GM12891 (cell line): ENCODE measurements at regions not wholly inside any gene's neighbourhood (a gene's known extent, or its start where the extent isn't known, plus 50 kb on each side); places are given as distances from the start of the nearest gene placed in this dataset.

ENCODE experiments used
- DNase-seq: peaks from one replicate; pipeline ENCODE4 v3.0.0; 2011; ENCODE audit warnings: low spot score; ENCODE audit not compliant: insufficient read length
- FAIRE-seq: peaks from 2 replicates; lab custom pipeline; 2011; peaks lifted over from hg19 to GRCh38; lab: Jason Lieb, UNC
- PAX5 ChIP-seq: IDR thresholded peaks from 2 replicates; pipeline ENCODE4 v1.6.1; 2011; ENCODE audit warnings: low read length, moderate library complexity, mild to moderate bottlenecking; ENCODE audit not compliant: insufficient read depth, severe bottlenecking
- POLR2A ChIP-seq: IDR thresholded peaks from 2 replicates; pipeline ENCODE4 v1.6.1; 2011; ENCODE audit warnings: low read depth, low read length, control low read depth
- POLR2AphosphoS5 ChIP-seq: IDR thresholded peaks from 2 replicates; pipeline ENCODE4 v1.6.1; 2011; ENCODE audit warnings: low read depth, low read length, control low read depth
- POU2F2 ChIP-seq: IDR thresholded peaks from 2 replicates; pipeline ENCODE4 v1.6.1; 2011; ENCODE audit warnings: low read depth, mild to moderate bottlenecking, control low read depth, low read length, moderate library complexity
- SPI1 ChIP-seq: IDR thresholded peaks from 2 replicates; pipeline ENCODE4 v1.6.1; 2011; ENCODE audit warnings: low read depth, low read length, control low read depth
- TAF1 ChIP-seq: IDR thresholded peaks from 2 replicates; pipeline ENCODE4 v1.6.1; 2011; ENCODE audit warnings: low read depth, low read length, control low read depth

GRCh38 chr14:49446801-49447200, 139.4 kb downstream of the RPS29 start:
- no peak for DNase-seq
- FAIRE-seq = no peak
- TF ChIP-seq TAF1 = no peak
- no peak for TF ChIP-seq SPI1
- no peak for TF ChIP-seq PAX5
- TF ChIP-seq POLR2AphosphoS5 = no peak
- TF ChIP-seq POLR2A = no peak
- no peak for TF ChIP-seq POU2F2

GRCh38 chr14:49438256-49438770, 147.9 kb downstream of the RPS29 start:
- TF ChIP-seq POLR2AphosphoS5 (no peak), POU2F2 (no peak), SPI1 (no peak), POLR2A (no peak), PAX5 (no peak), TAF1 (no peak)
- no peak for DNase-seq
- no peak for FAIRE-seq

DNA sequence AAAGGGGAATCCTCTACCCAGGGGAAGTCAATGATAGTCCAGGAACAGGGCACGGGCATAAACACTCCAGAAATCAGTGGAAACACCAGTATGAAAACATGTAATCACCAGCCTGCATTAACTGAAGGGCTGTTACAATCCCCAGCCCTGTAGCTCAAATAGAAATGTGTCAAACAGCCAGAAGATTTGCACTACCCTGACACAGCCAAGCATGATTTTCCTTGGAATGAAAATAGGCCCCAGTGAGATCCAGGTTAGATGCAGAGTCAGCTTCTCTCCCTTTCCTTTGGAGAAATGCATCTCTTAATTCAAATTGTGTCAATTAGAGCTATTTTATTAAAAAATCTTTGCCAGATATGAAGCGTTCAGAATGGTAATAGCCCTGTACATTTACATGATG, 158.1 kb downstream of the RPS29 start:
- FAIRE-seq (no peak), DNase-seq (no peak)

DNA sequence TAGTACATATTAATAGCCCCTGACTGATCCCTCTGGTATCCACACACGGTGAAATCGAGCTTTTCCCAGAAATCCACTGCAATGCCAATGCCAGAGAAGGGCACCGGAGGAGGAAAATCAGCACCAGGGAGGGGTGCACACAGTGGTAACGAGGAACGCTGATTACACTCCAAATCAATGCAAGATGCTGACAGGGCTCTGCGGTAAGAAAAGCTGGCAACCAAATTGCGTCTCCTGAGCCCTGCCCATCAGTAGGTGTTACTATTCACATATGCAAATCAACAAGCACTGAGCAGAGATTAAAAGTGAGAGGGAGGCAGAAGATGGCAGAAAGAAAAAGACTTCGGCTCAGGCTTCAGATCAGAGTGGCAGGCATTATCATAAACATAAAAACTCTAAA, 159.1 kb downstream of the RPS29 start:
- TF ChIP-seq TAF1 (no peak), SPI1 (no peak), POU2F2 (no peak)
- DNase-seq = no peak
- FAIRE-seq = no peak

More for the DNA sequence above, 158.1 kb downstream of the RPS29 start:
- TF ChIP-seq TAF1 (no peak), POLR2A (no peak), PAX5 (no peak), POU2F2 (no peak), SPI1 (no peak), POLR2AphosphoS5 (no peak)

DNA sequence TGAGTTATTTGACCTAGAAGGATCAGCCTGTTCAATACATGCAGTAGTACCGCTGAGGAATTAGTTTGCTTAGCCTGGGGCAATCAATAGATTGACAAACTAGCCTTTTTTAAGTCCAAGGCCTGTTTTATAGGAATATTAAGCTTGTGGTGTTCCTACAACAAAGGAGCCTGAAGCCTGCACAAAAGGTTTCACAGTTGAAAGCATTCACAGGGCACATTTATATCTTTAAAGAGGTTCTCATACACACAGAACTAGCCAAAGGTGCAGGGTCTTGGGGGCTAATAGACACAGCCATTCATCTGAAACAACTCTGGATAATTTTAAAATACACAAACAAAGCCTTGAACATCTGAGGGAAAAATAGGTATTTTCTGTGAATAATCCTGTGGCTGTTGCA, 160.3 kb downstream of the RPS29 start:
- TF ChIP-seq POLR2A = no peak
- TF ChIP-seq SPI1 = no peak
- TF ChIP-seq TAF1 = no peak
- no peak for TF ChIP-seq POLR2AphosphoS5
- no peak for TF ChIP-seq POU2F2
- TF ChIP-seq PAX5 = no peak
- FAIRE-seq (no peak), DNase-seq (no peak)

DNA sequence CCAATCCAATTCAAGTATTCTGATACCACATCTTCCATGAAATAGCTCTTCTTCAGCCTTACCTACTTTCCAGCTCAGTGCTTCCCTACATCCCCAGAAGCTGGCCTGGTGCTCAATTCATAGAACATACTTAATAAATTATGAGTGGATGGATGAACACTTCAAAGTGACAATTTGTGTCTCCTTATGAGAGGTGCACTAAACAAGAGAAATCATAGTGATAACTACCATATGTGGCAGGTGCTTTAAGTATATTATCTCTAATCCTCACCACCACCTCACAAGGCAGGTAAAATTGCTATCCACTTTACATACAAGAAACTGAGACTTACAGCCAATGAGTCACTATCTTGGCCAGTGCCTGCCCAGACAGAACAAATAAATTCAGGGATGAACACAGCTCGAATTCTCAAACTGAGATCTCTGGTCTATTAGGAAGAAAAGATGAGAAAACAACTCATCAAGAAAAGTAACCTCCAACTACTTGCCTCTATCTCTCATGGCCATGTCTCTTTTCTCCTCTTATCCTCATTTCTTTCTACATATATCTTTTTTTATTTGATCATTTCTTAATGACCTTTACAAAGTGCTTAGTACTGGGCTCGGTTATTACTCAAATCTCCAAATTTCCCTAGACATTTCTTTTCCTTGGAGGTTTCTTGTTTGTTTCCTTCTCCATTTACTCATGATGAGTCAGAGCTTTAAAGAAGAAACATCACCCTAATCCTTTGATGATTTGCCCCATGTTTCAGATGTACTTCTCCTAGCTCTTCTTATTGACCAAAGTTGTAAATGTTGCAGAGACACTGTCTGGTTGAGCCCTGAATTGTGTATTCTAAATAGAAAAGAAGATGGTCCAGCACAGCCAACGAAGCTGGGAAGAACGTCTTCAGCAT, 161.5 kb downstream of the RPS29 start:
- TF ChIP-seq POLR2AphosphoS5 (no peak), POU2F2 (no peak), SPI1 (no peak), POLR2A (no peak), PAX5 (no peak), TAF1 (no peak)
- no peak for DNase-seq
- no peak for FAIRE-seq

- FAIRE-seq (no peak), DNase-seq (no peak)
- no peak for TF ChIP-seq POLR2AphosphoS5
- TF ChIP-seq POU2F2 = peak; percentile 64; the same call in 1 of the 2 replicates
Observed at GRCh38 chr14:49420201-49420600, 166.0 kb downstream of the RPS29 start.

GRCh38 chr14:49418789-49419188, 167.4 kb downstream of the RPS29 start:
- TF ChIP-seq SPI1 (no peak), PAX5 (no peak), TAF1 (no peak), POLR2AphosphoS5 (no peak), POU2F2 (no peak), POLR2A (no peak)
- no peak for FAIRE-seq
- DNase-seq = no peak

GRCh38 chr14:49417790-49418189, 168.4 kb downstream of the RPS29 start:
- no peak for DNase-seq
- no peak for FAIRE-seq
- no peak for TF ChIP-seq POLR2A
- TF ChIP-seq PAX5 = no peak
- TF ChIP-seq SPI1 = no peak
- TF ChIP-seq POLR2AphosphoS5 = no peak
